Activated B cell treated with CpG ODN at 0.5 μM for 24 hours (primary cell): ENCODE measurements at regions not wholly inside any gene's neighbourhood (a gene's known extent, or its start where the extent isn't known, plus 50 kb on each side); places are given as distances from the start of the nearest gene placed in this dataset.

Experiments
- ATAC-seq: fragments of 200-7000 bp; cut with Tn5 transposase; one replicate; pipeline ENCODE4 v1.10.0; 2021; ENCODE audit warnings: low read depth, mild to moderate bottlenecking, moderate library complexity
- CTCF ChIA-PET: fragments of 350-600 bp; sonication (Branson Sonifier 250); formaldehyde crosslinking; loops from one replicate; lab custom pipeline; 2021; ENCODE audit warnings: antibody characterized with exemption; lab: Charles Lee
- POLR2A ChIA-PET: fragments of 350-600 bp; sonication (Branson Sonifier 250); formaldehyde crosslinking; loops from one replicate; lab custom pipeline; 2021; ENCODE audit warnings: antibody characterized with exemption; lab: Charles Lee
- DNase-seq: peaks from one replicate; pipeline ENCODE4 v3.0.0; 2022
- H3K27ac Mint-ChIP-seq: one replicate; pipeline ENCODE4 v1.8.0; 2020; ENCODE audit warnings: mixed read lengths
- H3K27me3 Mint-ChIP-seq: one replicate; pipeline ENCODE4 v1.8.0; 2021; ENCODE audit warnings: mixed read lengths
- H3K36me3 Mint-ChIP-seq: one replicate; pipeline ENCODE4 v1.8.0; 2021; ENCODE audit warnings: low read depth, mixed read lengths
- H3K4me1 Mint-ChIP-seq: one replicate; pipeline ENCODE4 v1.8.0; 2021; ENCODE audit warnings: mixed read lengths
- H3K4me3 Mint-ChIP-seq: one replicate; pipeline ENCODE4 v1.8.0; 2020; ENCODE audit warnings: mild to moderate bottlenecking, mixed read lengths
- H3K9me3 Mint-ChIP-seq: one replicate; pipeline ENCODE4 v1.8.0; 2020; ENCODE audit warnings: mixed read lengths
- CTCF ChIP-seq: fragments of 200-600 bp; IDR thresholded peaks from one replicate; pipeline ENCODE4 v1.8.0; 2022; ENCODE audit warnings: antibody characterized with exemption, mild to moderate bottlenecking
- intact Hi-C: fragments of 100-400 bp; cut with micrococcal nuclease; formaldehyde crosslinking; loops from one replicate; pipeline ENCODE4 v1.15.1; 2024

- DNase-seq (no peak), ATAC-seq (peak; percentile 62)
- intact Hi-C loops = loop anchor here (1.0 kb wide), 1 partner anchor 13 kb away; no protein-coding TSS in a partner anchor
- H3K27me3 Mint-ChIP-seq = no peaks in the 10 kb centered on the region
- peaks cover 21% of the 10 kb centered on the region for H3K4me1 Mint-ChIP-seq
- ChIA-PET POLR2A (interaction anchor here (0.6 to 1.0 kb wide), 4 partner anchors 13 to 355 kb away, joined by 3 to 6 read pairs (median 4); no protein-coding TSS in a partner anchor), CTCF (interaction anchor here (0.9 to 1.8 kb wide), 2 partner anchors 51 to 292 kb away, joined by 3 to 5 read pairs; no protein-coding TSS in a partner anchor)
- peak overlapping the region; percentile 52 for H3K4me3 Mint-ChIP-seq
- no peaks in the 10 kb centered on the region for H3K36me3 Mint-ChIP-seq
- no peaks in the 10 kb centered on the region for H3K9me3 Mint-ChIP-seq
- no peak for TF ChIP-seq CTCF
- H3K27ac Mint-ChIP-seq = no peak overlapping the region
Observed at GRCh38 chr3:43906849-43907507, 216.2 kb downstream of the ABHD5 start.

GRCh38 chr3:43907508-43907858 lies 216.7 kb downstream of the ABHD5 start:
- DNase-seq (no peak), ATAC-seq (peak; percentile 78)
- intact Hi-C loops = loop anchor here (1.0 kb wide), 1 partner anchor 13 kb away; no protein-coding TSS in a partner anchor
- Mint-ChIP-seq H3K4me3 (peak overlapping the region; percentile 52), H3K9me3 (no peaks in the 10 kb centered on the region), H3K36me3 (no peaks in the 10 kb centered on the region), H3K27ac (no peak overlapping the region), H3K4me1 (peaks cover 21% of the 10 kb centered on the region), H3K27me3 (no peaks in the 10 kb centered on the region)
- ChIA-PET POLR2A (interaction anchor here (0.6 to 1.0 kb wide), 5 partner anchors 14 to 355 kb away, joined by 3 to 6 read pairs (median 3); no protein-coding TSS in a partner anchor), CTCF (interaction anchor here (0.9 to 1.8 kb wide), 2 partner anchors 52 to 291 kb away, joined by 3 to 5 read pairs; no protein-coding TSS in a partner anchor)
- TF ChIP-seq CTCF = no peak

- DNase-seq (no peak), ATAC-seq (no peak)
- Mint-ChIP-seq H3K27ac (no peak overlapping the region), H3K4me1 (peaks cover 21% of the 10 kb centered on the region), H3K36me3 (no peaks in the 10 kb centered on the region), H3K4me3 (no peak overlapping the region), H3K9me3 (no peaks in the 10 kb centered on the region), H3K27me3 (no peaks in the 10 kb centered on the region)
- CTCF ChIA-PET = no interaction called here
- TF ChIP-seq CTCF = no peak
- POLR2A ChIA-PET = interaction anchor here (0.9 kb wide), 1 partner anchor 86 kb away, joined by 3 read pairs; no protein-coding TSS in a partner anchor
- intact Hi-C loops = no loop called here
Observed at GRCh38 chr3:43908456-43908855, 217.7 kb downstream of the ABHD5 start.

- POLR2A ChIA-PET = no interaction called here
- no peak overlapping the region for H3K4me3 Mint-ChIP-seq
- H3K36me3 Mint-ChIP-seq = no peaks in the 10 kb centered on the region
- H3K4me1 Mint-ChIP-seq = peaks cover 26% of the 10 kb centered on the region
- intact Hi-C loops = no loop called here
- DNase-seq (no peak), ATAC-seq (no peak)
- peaks cover 4% of the 10 kb centered on the region for H3K9me3 Mint-ChIP-seq
- CTCF ChIA-PET = interaction anchor here (1.1 kb wide), 1 partner anchor 30 kb away, joined by 4 read pairs; no protein-coding TSS in a partner anchor
- H3K27ac Mint-ChIP-seq = no peak overlapping the region
- TF ChIP-seq CTCF = no peak
- H3K27me3 Mint-ChIP-seq = peaks cover 2% of the 10 kb centered on the region
Observed at GRCh38 chr3:43909149-43909548, 218.4 kb downstream of the ABHD5 start.

- intact Hi-C loops = no loop called here
- peaks cover 24% of the 10 kb centered on the region for H3K4me1 Mint-ChIP-seq
- no peak overlapping the region for H3K4me3 Mint-ChIP-seq
- H3K36me3 Mint-ChIP-seq = no peaks in the 10 kb centered on the region
- H3K9me3 Mint-ChIP-seq = peaks cover 4% of the 10 kb centered on the region
- H3K27me3 Mint-ChIP-seq = peaks cover 2% of the 10 kb centered on the region
- POLR2A ChIA-PET = no interaction called here
- no peak for TF ChIP-seq CTCF
- CTCF ChIA-PET = no interaction called here
- no peak overlapping the region for H3K27ac Mint-ChIP-seq
- DNase-seq (no peak), ATAC-seq (no peak)
Observed at GRCh38 chr3:43910750-43911149, 220.0 kb downstream of the ABHD5 start.
